ENCODE measurements at regions not wholly inside any gene's neighbourhood (a gene's known extent, or its start where the extent isn't known, plus 50 kb on each side); places are given as distances from the start of the nearest gene placed in this dataset.
"Not testable (repeated sequence)": the region's sequence is repeated elsewhere in the genome, so short reads cannot be mapped to it uniquely, and the experiment has no call there.

- no peak for DNase-seq (ENCODE audit: low read depth in 2 of 2, low spot score in 1 of 2)
These were observed 243.1 kb downstream of the FOXD2 start for GRCh38 chr1:47680815-47681475.

DNA sequence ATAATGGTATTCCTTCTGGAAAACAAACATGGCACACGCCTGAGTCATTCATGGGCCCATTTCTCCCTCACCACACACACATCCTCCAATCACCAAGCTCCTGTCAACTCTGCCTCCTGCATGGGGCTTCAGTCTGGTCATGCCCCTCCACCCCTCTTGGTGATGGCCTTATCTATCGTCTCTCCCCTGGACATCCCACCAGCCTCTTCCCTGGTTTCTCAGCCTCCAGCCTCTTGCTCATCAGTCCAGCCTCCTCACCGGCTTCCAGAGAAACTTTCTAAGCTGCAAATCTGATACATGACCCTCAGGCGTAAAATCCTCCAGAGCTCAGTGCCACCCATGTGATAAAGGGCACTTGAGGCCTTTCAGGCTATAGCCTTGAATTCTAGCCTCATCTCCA, 243.9 kb downstream of the FOXD2 start:
- no peak for DNase-seq (ENCODE audit: low read depth in 2 of 2, low spot score in 1 of 2)

DNA sequence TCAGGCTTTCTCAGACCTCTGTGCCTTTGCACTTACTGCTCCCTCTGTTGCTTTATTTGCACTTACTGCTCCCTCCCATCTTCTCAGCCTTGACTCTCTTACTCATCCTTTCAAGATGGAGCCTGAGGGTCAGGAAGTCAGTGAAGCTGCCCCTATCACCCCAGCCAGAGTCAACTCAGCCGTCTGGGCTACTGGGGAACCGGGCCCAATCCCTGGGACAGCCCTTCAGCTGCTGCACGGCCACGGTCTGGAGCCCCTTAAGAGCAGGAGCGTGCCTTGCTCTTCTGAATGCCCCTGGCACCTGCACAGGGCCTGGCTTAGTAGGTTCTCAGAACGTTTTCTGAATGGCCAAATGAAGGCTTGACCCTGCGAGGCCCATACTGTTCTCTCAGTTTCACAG, 244.4 kb downstream of the FOXD2 start:
- no peak for DNase-seq (ENCODE audit: low read depth in 2 of 2, low spot score in 1 of 2)

DNA sequence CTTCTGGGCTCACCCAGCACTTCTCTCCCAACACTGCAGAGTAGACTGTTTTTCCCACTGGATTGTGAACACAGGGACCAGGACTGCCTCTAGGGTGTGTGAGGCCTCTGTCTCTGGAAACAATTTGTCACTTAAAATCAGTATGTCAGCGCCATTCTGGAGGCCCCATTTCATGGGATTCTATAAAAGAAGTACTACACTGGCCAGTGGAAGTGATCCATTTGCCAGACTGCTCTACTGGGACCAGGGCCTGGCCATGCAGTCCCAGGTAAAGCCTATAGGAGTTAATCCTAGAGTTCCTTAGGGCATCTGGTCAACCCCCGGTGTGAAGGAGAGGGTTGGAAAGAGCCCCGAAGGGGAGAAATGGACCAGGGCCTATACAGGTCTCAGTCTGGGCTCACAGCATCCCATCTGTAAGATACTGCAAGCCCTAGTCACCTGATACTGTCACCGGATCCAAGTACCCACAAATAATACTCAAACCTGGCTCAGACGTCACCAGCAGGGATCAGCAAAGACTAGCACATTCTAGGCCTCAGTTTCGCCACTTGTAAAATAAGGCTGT, 245.0 kb downstream of the FOXD2 start:
- no peak for DNase-seq (ENCODE audit: low read depth in 2 of 2, low spot score in 1 of 2)

DNA sequence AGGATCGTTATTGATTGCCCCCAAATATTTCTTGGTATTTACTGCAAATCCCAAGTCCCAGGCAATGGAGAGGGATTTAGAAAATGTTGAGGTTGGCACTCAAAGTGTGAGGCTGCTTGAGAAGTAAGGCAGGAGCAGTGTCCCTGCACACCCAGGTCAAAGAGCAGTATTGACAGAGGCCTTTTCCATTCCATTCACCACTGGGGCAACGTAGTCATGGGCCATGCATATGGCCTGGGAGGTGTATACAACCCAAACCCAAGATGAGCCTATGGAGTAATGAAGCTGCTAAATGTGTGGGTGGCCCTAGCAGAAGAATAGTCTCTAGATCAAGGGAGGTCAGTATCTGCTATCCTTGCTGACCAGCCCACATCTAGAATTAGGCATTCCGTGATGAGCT, 245.6 kb downstream of the FOXD2 start:
- no peak for DNase-seq (ENCODE audit: low read depth in 2 of 2, low spot score in 1 of 2)

- DNase-seq (ENCODE audit: low read depth in 2 of 2, low spot score in 1 of 2) = no peak
These were observed 246.7 kb downstream of the FOXD2 start for GRCh38 chr1:47684518-47684917.

- DNase-seq (ENCODE audit: low read depth in 2 of 2, low spot score in 1 of 2) = no peak
These were observed 247.3 kb downstream of the FOXD2 start for GRCh38 chr1:47684964-47685762.

DNA sequence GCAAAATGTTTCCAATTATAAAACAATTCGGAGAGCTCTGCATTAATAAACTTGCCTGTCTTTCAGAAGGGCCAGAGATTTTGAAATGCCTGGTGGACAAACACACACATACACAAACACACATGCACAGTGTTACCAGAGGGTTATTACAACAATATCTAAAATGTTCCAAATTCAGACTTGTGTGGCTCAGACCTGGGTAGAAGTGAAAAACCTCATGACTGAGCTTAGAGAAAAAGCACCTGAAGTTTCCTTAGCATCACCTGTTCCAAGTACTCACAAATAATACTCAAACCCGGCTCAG, 247.9 kb downstream of the FOXD2 start:
- DNase-seq (ENCODE audit: low read depth in 2 of 2, low spot score in 1 of 2) = no peak

GRCh38 chr1:47686731-47687630, 249.1 kb downstream of the FOXD2 start:
- no peak for DNase-seq (ENCODE audit: low read depth in 2 of 2, low spot score in 1 of 2)

- no peak for DNase-seq (ENCODE audit: low read depth in 2 of 2, low spot score in 1 of 2)
These were observed 250.0 kb downstream of the FOXD2 start for GRCh38 chr1:47687631-47688460.

DNA sequence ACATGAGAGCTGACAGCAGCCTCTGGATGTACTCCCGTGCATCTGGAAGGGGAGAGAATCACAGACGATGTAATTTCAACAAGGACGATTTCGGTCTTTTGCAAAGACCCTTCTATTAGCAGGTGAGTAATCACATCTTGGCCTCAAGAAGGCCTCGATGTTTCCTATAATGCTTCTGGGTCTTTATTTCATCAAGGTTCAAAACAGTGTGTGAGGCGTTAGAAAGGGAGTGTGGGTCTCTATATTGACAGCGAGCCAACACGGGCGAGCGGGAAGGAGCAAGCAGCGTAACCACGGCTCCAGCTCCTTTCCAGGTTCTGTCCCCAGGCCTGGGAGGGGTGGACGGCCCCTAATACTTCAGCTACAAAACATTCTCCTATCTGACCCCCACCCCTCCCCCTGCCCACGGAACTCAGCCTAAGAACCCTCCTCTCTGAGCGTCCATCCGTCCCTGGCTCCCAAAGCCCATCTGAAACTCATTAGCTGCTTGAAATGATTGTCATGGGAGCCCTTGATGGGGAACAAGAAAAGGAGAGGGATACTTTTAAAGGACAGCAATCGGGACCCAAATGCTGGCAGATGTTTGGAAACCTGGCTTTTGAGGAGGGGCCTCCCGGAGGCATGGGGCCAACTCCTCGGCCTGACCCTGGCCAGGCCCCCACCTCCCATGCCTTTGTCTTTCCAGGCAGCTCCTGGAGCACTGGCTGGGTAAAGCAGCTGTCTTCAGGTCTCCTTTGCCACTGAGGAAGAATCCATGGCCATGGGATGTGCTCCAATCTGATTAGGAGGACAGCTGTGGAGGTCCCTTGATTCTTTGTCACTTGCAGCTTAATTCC, 250.8 kb downstream of the FOXD2 start:
- no peak for DNase-seq (ENCODE audit: low read depth in 2 of 2, low spot score in 1 of 2)

DNA sequence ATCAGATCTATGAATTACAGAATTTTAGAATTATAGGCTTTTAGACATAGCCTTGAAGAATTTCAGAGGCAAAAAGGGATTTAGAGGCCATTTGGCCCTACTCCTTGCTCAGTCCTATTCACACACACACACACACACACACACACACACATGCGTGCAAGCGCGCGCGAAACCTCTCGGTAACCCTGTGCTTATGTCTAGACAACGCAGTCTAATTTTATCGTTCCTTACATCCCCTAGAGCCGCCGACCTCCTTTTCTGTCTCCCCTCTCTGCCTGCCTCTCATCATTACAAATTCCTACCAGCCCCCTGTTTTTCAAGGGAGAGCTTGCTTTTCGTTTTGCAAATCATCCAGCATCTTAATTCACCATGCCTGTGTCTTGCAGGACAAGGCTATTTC, 252.1 kb downstream of the FOXD2 start:
- DNase-seq (ENCODE audit: low read depth in 2 of 2, low spot score in 1 of 2) = no peak

DNA sequence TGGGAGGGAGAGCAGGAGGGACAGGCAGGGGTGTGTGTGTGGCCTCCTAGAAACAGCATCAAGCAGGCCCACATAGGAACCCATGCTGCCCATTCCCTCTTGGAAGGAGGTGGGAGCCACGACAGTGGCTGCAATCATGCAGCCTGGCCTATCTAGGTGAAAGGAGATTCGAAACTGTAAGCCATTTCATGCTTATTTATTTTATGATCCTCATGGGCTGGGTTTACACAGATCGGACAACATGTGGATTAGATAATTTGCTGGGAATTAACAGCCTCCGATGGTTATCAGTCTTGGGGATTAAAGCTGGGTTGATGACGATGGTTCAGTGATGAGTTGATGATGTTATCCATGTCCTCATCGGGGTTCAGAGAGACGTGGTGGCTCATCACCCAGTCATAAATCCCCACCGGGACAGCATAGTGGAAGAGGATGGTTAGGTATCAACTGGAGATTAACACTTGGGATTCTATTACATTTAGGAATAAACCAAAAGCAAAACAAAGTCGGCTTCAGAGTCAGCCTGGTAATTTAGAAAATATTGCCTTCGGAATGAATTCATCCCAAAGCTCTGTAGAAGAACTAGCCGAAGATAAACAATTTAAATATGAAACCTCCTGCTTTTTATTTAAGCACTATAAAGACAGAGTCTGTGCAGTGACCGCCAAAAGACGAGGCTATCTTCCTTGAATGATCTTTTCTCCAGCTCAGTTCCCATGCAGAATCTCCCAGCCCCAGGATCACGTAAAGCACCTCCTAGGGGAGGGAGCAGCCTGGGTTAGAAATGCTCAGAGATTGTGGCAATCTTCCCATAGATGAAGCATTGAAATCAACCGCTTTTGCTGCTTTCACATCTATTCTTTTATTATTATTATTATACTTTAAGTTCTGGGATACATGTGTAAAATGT, 252.8 kb downstream of the FOXD2 start:
- no peak for DNase-seq (ENCODE audit: low read depth in 2 of 2, low spot score in 1 of 2)

DNA sequence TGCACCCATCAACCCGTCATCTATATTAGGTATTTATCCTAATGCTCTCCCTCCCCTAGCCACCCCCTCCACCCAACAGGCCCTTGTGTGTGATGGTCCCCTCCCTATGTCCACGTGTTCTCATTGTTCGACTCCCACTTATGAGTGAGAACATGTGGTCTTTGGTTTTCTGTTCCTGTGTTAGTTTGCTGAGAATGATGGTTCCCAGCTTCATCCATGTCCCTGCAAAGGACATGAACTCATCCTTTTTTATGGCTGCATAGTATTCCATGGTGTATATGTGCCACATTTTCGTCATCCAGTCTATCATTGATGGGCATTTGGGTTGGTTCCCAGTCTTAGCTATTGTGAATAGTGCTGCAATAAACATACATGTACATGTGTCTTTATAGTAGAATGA, 253.4 kb downstream of the FOXD2 start:
- DNase-seq (ENCODE audit: low read depth in 2 of 2, low spot score in 1 of 2) = not testable (repeated sequence)

- DNase-seq (ENCODE audit: low read depth in 2 of 2, low spot score in 1 of 2) = no peak
These were observed 254.4 kb downstream of the FOXD2 start for GRCh38 chr1:47692196-47692595.

DNA sequence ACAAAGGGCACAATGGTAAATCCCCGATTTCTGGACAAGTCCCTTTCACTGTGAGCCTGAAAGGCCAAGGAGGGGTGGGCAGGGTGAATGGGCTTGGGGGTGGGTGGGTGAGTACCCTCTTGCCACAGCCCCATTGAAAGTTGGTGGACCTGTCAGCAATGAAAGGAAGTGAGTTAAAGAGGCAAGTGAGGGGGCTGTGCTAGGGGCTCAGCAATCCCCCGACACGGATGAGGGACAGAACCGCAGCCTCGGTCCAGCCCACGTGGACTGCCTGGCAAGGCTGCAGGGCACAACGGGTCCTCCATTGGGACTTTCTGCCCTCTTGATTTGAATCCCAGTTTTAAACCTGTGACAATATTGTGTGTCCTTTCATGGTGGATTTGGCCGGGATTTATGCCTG, 255.3 kb downstream of the FOXD2 start:
- DNase-seq (ENCODE audit: low read depth in 2 of 2, low spot score in 1 of 2) = no peak

- no peak for DNase-seq (ENCODE audit: low read depth in 2 of 2, low spot score in 1 of 2)
These were observed 256.4 kb downstream of the FOXD2 start for GRCh38 chr1:47694011-47694890.

DNA sequence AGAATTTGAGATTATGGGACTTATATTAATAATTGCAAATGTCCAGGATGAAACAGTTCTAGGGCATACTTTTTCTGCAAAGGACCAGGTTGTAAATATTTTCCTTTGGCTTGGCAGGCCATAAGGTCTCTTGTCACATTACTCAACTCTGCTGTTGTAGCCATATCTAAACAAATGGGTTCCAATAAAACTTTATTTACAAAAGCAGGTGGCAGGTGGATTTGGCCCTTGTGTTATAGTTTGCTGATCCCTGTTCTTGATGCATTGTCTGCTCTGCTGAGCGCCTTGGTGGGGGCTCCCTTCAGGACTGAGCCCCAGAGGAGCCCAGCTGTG, 258.5 kb downstream of the FOXD2 start:
- DNase-seq (ENCODE audit: low read depth in 2 of 2, low spot score in 1 of 2) = no peak

Measured in stimulated activated CD8-positive, alpha-beta memory T cell treated with anti-CD3 and anti-CD28 coated beads, Interleukin-4, amount 100 ng/mL, for 1 hour (primary cell).